GM12873 (cell line): ENCODE measurements at regions not wholly inside any gene's neighbourhood (a gene's known extent, or its start where the extent isn't known, plus 50 kb on each side); places are given as distances from the start of the nearest gene placed in this dataset.

Source experiments
- TF ChIP-seq, protein P1 (sequence below): IDR thresholded peaks from 2 replicates; pipeline ENCODE4 v1.5.1; 2012; ENCODE audit warnings: low read depth, mild to moderate bottlenecking, moderate library complexity, low read length, control low read depth; ENCODE audit not compliant: insufficient read depth; ENCODE audit errors: missing control alignments

DNA sequence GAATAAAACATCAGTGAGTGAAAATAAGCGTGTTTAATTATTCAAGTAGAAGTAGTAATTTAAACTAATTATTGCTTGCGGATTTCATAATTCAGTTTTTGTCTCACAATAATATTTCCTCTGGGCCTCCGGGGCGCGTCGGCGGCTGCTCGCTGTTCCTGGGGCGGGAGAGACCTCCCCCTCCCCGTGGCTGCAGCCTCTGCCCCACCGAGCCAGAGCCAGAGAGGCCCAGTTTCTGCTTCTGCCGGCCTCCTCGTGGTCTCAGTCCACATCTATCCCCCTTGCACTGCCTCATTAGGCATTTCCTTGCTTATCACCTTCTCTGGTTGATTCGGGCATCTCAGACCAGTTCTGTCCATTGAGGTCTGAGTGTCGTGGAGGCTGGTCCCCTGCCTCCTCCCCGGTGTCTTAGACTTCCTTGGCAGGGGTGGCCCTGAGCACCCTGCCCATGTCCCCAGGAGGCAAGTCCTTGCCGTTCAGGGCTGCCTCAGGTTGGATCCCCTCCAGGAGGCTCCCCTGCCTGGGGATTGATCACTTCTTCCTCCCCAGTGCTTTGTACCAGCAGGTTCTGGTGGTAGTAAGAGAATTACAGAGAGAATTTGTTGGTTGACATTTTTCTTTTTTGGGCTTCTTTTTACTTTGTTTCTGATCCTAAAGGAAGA, 78.0 kb downstream of the SLC25A47 start:
- TF ChIP-seq, protein P1, sequence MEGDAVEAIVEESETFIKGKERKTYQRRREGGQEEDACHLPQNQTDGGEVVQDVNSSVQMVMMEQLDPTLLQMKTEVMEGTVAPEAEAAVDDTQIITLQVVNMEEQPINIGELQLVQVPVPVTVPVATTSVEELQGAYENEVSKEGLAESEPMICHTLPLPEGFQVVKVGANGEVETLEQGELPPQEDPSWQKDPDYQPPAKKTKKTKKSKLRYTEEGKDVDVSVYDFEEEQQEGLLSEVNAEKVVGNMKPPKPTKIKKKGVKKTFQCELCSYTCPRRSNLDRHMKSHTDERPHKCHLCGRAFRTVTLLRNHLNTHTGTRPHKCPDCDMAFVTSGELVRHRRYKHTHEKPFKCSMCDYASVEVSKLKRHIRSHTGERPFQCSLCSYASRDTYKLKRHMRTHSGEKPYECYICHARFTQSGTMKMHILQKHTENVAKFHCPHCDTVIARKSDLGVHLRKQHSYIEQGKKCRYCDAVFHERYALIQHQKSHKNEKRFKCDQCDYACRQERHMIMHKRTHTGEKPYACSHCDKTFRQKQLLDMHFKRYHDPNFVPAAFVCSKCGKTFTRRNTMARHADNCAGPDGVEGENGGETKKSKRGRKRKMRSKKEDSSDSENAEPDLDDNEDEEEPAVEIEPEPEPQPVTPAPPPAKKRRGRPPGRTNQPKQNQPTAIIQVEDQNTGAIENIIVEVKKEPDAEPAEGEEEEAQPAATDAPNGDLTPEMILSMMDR = no peak

DNA sequence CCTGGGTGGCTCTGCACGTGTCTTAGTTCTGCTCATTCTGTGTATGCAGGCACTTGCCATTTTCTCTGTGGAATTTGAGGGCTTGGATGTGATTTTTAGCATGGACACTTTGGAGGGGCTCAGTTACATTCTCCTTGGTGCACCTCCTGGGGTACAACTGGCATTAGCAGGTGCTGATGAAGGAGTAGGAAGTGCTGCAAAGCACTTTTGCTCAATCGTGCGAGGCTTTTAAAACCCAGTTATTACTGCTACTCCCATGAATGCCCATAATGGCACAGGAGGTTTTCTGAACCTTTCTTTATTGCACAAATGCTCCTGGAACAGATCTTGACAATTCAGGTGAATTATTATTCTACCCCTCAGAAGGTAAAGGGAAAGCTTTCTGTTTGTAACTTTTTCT, 78.7 kb downstream of the SLC25A47 start:
- TF ChIP-seq, protein P1 = no peak

DNA sequence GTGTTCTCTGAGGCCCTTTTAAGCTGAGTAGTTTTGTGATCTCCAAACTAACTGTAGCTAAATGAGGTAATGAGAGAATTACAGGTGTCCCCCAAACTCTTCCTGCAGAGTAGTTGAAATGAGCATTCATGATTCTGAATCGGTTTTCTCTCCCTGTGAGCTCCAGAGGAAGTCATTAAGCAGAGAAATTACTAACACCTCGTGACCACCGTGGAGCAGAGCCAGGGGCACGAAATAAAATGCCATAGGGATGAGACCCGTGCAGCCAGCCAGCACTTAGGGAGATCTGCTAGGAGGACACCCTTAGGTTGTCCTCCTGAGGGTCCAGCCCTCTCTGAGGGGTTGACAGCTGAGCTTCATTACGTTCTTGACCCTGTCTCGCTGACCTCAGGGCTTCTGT, 79.5 kb downstream of the SLC25A47 start:
- TF ChIP-seq, protein P1 = no peak

DNA sequence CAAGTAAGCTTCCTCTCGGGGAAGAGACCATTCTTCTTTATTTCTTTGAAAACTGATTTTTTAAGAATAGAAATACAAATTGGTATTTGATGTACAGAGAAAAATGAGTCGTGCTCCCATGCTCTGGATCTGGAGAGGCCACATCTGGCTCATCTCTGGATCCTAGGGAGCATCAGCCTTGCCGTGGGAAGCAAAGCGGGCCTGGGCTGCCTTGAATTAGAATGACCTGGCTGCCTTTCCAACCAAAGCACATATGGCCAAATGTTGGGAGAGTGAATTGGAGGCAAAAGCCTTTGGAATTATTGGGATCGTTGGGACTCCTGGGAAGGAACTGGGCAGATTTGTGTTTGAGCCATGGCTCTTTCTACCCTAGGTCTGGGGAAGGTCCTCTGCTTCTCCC, 80.0 kb downstream of the SLC25A47 start:
- TF ChIP-seq, protein P1 = no peak

DNA sequence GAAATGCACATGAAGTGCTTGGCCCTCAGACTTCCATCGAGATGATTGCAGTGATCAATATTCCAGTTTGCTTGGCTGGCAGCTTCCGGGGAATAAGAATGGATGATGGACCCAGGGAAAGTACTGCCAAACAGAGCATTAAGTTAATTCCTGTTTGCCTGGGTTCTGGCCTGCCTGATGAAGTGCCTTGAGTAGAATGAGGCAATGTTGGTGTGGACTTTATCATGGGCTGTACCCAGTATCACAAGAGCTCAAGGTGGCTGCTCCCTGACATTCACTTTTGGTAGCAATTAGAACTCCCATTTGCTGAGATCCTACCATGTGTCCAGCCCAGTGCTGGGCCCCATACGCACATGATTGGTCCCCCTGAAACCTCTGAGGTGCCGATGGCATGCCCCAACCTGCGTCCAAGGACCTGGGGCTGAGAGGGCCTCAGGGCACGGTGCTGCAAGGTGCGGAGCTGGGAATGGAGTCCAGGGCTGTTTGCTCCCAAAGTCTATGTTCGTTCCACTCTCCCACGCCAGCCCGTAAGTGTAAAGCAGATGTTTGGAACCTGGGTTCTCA, 80.7 kb downstream of the SLC25A47 start:
- TF ChIP-seq, protein P1 = no peak

DNA sequence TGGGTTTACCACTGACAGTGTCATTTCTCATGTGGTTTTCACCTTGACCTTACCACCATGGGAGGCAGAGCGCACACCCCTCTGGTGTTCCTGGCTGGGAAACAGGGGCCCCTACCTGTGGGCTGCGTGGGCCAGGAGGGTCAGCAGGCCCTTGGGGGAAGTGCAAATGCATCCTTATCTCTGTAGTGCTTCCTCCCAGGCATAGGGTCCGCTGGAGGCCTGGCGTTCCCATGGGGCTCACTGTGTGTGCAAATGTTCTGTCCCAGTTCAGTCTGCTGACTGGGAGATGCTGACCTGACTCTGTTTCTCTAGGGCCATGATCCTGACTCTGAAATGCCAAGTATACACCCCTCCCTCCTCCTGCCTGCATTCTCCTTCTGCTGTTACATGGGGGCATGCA, 81.3 kb downstream of the SLC25A47 start:
- TF ChIP-seq, protein P1 = no peak

DNA sequence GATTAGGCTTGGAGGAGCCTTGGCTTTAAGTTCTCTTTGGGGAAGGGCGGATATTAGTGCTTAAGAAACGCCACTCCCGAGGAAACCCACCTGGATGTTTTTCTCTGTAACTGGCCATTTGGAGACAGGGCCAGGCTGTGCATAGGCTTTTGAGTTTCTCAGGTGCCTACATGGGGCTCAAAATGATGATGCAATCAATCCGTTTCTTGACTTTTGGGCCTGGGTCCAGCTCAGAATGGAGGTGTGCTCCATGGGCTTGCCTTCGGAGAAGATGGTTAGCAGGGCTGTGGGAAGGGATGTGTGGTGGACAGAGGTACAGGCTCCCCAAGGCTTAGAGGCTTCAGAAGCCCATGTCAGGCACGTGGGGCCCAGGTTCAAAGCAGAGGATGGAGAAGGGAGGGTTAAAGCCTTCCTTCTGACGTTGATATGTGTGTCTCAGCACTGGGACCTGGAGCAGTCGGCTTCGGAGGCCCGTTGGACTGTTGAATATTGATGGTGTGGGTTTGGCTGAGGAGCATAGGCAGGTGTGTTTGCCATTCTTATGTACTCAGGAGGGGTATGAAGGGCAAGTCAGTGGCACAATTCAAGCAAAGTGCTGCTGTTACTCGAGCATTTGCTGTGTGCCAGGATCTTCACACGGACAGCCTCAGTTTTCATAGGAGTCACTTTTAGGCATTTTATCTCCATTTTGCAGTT, 82.8 kb downstream of the SLC25A47 start:
- TF ChIP-seq, protein P1 = no peak
